Ascending aorta (tissue), 2 donors: ENCODE measurements at regions not wholly inside any gene's neighbourhood (a gene's known extent, or its start where the extent isn't known, plus 50 kb on each side); places are given as distances from the start of the nearest gene placed in this dataset.
"Not testable (repeated sequence)": the region's sequence is repeated elsewhere in the genome, so short reads cannot be mapped to it uniquely, and the experiment has no call there.

Experiments
- DNase-seq, 2 donors: peaks; one replicate each; pipeline ENCODE4 v3.0.0-alpha.2; 2019; ENCODE audit warnings: low spot score in 2 of 2
- H3K27ac ChIP-seq, 2 donors: fragments of 200-600 bp; sonication (generic); one replicate each; pipeline ENCODE4 v1.5.1; 2016 to 2017; ENCODE audit warnings: mild to moderate bottlenecking in 1 of 2
- H3K27me3 ChIP-seq: fragments of 200-600 bp; sonication (generic); one replicate; pipeline ENCODE4 v1.5.1; 2017
- H3K36me3 ChIP-seq, 2 donors: fragments of 200-600 bp; sonication (generic); one replicate each; pipeline ENCODE4 v1.5.1; 2016
- H3K4me1 ChIP-seq, 2 donors: fragments of 200-600 bp; sonication (generic); one replicate each; pipeline ENCODE4 v1.5.1; 2016 to 2017; ENCODE audit warnings: mild to moderate bottlenecking in 1 of 2
- H3K4me3 ChIP-seq, 2 donors: fragments of 200-600 bp; sonication (generic); one replicate each; pipeline ENCODE4 v1.5.1; 2016 to 2017; ENCODE audit warnings: mild to moderate bottlenecking in 1 of 2
- H3K9me3 ChIP-seq, 2 donors: fragments of 200-600 bp; sonication (generic); one replicate each; pipeline ENCODE4 v1.5.1; 2016
- CTCF ChIP-seq, 3 experiments: fragments of 200-600 bp in 2 of 3; fragments of 450-650 bp in 1 of 3; sonication (generic) in 2 of 3; IDR thresholded peaks; one replicate each; pipeline ENCODE4 v1.5.1; 2016 to 2019; ENCODE audit warnings: antibody characterized with exemption in 3 of 3, mild to moderate bottlenecking in 1 of 3, moderate library complexity in 1 of 3
- intact Hi-C: fragments of 100-400 bp; cut with DNase I; formaldehyde crosslinking; loops from one replicate; pipeline ENCODE4 v1.15.1; 2023

GRCh38 chr4:137421796-137422195, 110.5 kb downstream of the PCDH18 start:
- DNase-seq = no peak
- TF ChIP-seq CTCF (IDR thresholded peaks at IDR 0.05) = no peak
- Histone ChIP-seq H3K4me1 (no peaks in the 10 kb centered on the region), H3K4me3 (no peak overlapping the region), H3K27ac (no peak overlapping the region), H3K27me3 (no peaks in the 10 kb centered on the region), H3K36me3 (no peaks in the 10 kb centered on the region), H3K9me3 (no peaks in the 10 kb centered on the region)
- intact Hi-C loops = no loop called here

- DNase-seq = no peak
- H3K4me1 ChIP-seq = no peaks in the 10 kb centered on the region
- TF ChIP-seq CTCF (IDR thresholded peaks at IDR 0.05) = no peak
- H3K9me3 ChIP-seq = no peaks in the 10 kb centered on the region
- no peaks in the 10 kb centered on the region for H3K36me3 ChIP-seq
- no peak overlapping the region for H3K27ac ChIP-seq
- H3K4me3 ChIP-seq = no peak overlapping the region
- no peaks in the 10 kb centered on the region for H3K27me3 ChIP-seq
- intact Hi-C loops = no loop called here
Measured at GRCh38 chr4:137420901-137421396, 111.3 kb downstream of the PCDH18 start.

GRCh38 chr4:137417676-137418075, 114.6 kb downstream of the PCDH18 start:
- Histone ChIP-seq H3K4me1 (no peaks in the 10 kb centered on the region), H3K27ac (no peak overlapping the region), H3K9me3 (no peaks in the 10 kb centered on the region), H3K27me3 (no peaks in the 10 kb centered on the region), H3K36me3 (no peaks in the 10 kb centered on the region), H3K4me3 (no peak overlapping the region)
- intact Hi-C loops = no loop called here
- no peak for TF ChIP-seq CTCF (IDR thresholded peaks at IDR 0.05)
- no peak for DNase-seq

DNA sequence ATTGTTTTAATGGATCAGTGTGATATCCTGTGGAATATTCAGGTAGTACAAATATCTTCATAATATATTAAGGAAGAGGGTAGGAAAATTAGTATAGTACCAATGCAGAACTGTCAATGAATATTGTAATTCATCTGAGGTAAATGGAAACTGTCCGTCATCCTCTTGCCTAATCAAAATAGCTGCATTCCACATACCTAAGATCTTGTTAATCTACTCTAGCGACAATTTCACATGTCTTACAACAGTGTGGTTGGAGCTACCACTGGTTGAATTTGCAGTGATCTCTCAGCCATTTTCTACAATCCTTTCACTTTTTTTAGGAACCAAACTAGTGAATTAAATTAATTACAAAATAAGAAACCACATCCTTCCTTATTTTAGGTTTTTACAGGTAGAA, 117.5 kb downstream of the PCDH18 start:
- Histone ChIP-seq H3K27me3 (no peaks in the 10 kb centered on the region), H3K27ac (no peak overlapping the region), H3K4me3 (no peak overlapping the region), H3K4me1 (no peaks in the 10 kb centered on the region), H3K9me3 (no peaks in the 10 kb centered on the region), H3K36me3 (no peaks in the 10 kb centered on the region)
- intact Hi-C loops = no loop called here
- no peak for TF ChIP-seq CTCF (IDR thresholded peaks at IDR 0.05)
- DNase-seq = no peak

DNA sequence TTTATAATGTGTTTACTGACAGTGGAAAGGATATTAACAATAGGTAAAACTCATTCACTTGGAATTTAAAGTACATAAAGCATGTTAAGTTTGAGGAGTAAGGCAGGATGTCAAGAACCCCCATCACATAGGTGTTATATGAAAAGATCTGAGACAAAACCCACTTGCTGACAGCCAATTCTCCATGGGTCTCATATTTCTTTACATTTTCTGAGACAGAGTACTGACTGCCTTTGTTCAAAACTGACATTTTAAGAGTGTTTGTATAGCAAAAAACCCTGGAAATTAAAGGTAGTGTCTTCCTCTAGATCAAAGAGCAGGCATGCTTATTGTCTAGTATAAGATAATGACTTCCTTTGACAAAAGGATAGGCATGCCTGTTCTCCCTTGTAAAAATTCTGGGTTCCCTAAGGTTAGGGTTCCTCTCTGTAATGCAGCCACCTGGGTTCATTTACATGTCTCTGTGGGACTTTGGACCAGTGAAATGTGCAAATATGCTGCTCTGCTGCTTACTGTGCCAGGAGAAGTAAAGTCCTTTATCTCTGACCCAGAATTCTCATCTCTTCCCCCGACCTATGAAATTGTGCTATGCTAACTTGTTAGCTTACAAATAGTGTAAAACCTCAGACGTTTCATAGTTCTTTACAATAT, 123.6 kb downstream of the PCDH18 start:
- Histone ChIP-seq H3K4me1 (no peaks in the 10 kb centered on the region), H3K4me3 (no peak overlapping the region), H3K27me3 (no peaks in the 10 kb centered on the region), H3K27ac (no peak overlapping the region), H3K36me3 (no peaks in the 10 kb centered on the region), H3K9me3 (no peaks in the 10 kb centered on the region)
- no peak for DNase-seq
- intact Hi-C loops = no loop called here
- no peak for TF ChIP-seq CTCF (IDR thresholded peaks at IDR 0.05)

- H3K36me3 ChIP-seq, H3K4me3 ChIP-seq, H3K27me3 ChIP-seq, DNase-seq, intact Hi-C loops, H3K9me3 ChIP-seq, H3K27ac ChIP-seq, H3K4me1 ChIP-seq: not testable (repeated sequence)
Measured at GRCh38 chr4:137405833-137406232, 126.5 kb downstream of the PCDH18 start.
